Caco-2 (cell line): ENCODE measurements at regions not wholly inside any gene's neighbourhood (a gene's known extent, or its start where the extent isn't known, plus 50 kb on each side); places are given as distances from the start of the nearest gene placed in this dataset.

ENCODE experiments used
- BruUV-seq: library from RNA; stranded (reverse); fragments of 400-500 nt; replicated peaks from 2 replicates; lab custom pipeline; 2021; lab: Mats Ljungman, UMichigan
- CTCF ChIA-PET: fragments of 300-600 bp; sonication (Branson Sonifier 250); formaldehyde crosslinking; loops from one replicate; lab custom pipeline; 2022; ENCODE audit warnings: antibody characterized with exemption; lab: Charles Lee
- POLR2A ChIA-PET: fragments of 300-600 bp; sonication (Branson Sonifier 250); formaldehyde crosslinking; loops from one replicate; lab custom pipeline; 2022; ENCODE audit warnings: antibody characterized with exemption; lab: Charles Lee
- DNase-seq, 2 experiments: peaks; one replicate each; pipeline versions ENCODE4 v3.0.0 to v3.0.0-alpha.2; 2020 to 2022
- H3K27me3 ChIP-seq: replicated peaks from 2 replicates; pipeline ENCODE4 v1.6.0; 2011; ENCODE audit warnings: low read length; ENCODE audit not compliant: control insufficient read depth, insufficient read depth
- H3K36me3 ChIP-seq: 2 replicates; pipeline ENCODE4 v1.5.1; 2011; ENCODE audit warnings: low read length; ENCODE audit not compliant: control insufficient read depth, insufficient read depth
- H3K4me1 ChIP-seq: fragments of 250-450 bp; sonication (Bioruptor Pico); 2 replicates; pipeline ENCODE4 v1.5.1; 2020; ENCODE audit warnings: mild to moderate bottlenecking
- H3K4me3 ChIP-seq: 2 replicates; pipeline ENCODE4 v1.5.1; 2011; ENCODE audit warnings: low read depth, mild to moderate bottlenecking, control low read depth, low read length
- H3K9me3 ChIP-seq: fragments of 250-450 bp; sonication (Bioruptor Pico); 2 replicates; pipeline ENCODE4 v1.5.1; 2020; ENCODE audit warnings: mild to moderate bottlenecking, moderate library complexity
- H3K27ac Mint-ChIP-seq: one replicate; pipeline ENCODE4 v1.8.0; 2022; ENCODE audit warnings: mixed read lengths; ENCODE audit not compliant: unreplicated experiment
- H3K27me3 Mint-ChIP-seq: one replicate; pipeline ENCODE4 v1.8.0; 2022; ENCODE audit warnings: mixed read lengths; ENCODE audit not compliant: insufficient read depth, unreplicated experiment
- H3K36me3 Mint-ChIP-seq: one replicate; pipeline ENCODE4 v1.8.0; 2022; ENCODE audit warnings: mild to moderate bottlenecking, mixed read lengths; ENCODE audit not compliant: insufficient read depth, unreplicated experiment
- H3K4me1 Mint-ChIP-seq: one replicate; pipeline ENCODE4 v1.8.0; 2022; ENCODE audit warnings: low read depth, mixed read lengths; ENCODE audit not compliant: unreplicated experiment
- H3K4me3 Mint-ChIP-seq: one replicate; pipeline ENCODE4 v1.8.0; 2022; ENCODE audit warnings: mild to moderate bottlenecking, moderate library complexity, mixed read lengths; ENCODE audit not compliant: unreplicated experiment
- H3K9me3 Mint-ChIP-seq: one replicate; pipeline ENCODE4 v1.8.0; 2022; ENCODE audit warnings: mixed read lengths; ENCODE audit not compliant: unreplicated experiment
- CTCF ChIP-seq, 2 experiments: fragments of 200-600 bp in 1 of 2; IDR thresholded peaks; 1 replicate in 1 of 2; 2 replicates in 1 of 2; pipeline versions ENCODE4 v1.5.1 to v1.8.0; 2011 to 2022; ENCODE audit warnings: antibody characterized with exemption in 1 of 2, control low read depth in 1 of 2, inconsistent platforms in 1 of 2, low read depth in 1 of 2, low read length in 1 of 2, mild to moderate bottlenecking in 1 of 2, moderate library complexity in 1 of 2; ENCODE audit not compliant: insufficient read depth in 1 of 2, severe bottlenecking in 1 of 2, unreplicated experiment in 1 of 2
- intact Hi-C: fragments of 100-400 bp; cut with micrococcal nuclease; formaldehyde crosslinking; loops from one replicate; pipeline ENCODE4 v1.10.0; 2022; ENCODE audit not compliant: unreplicated experiment

GRCh38 chr6:156123731-156124130 lies 653.4 kb upstream of the ARID1B start:
- no peak overlapping the region for H3K4me3 Mint-ChIP-seq
- no peaks in the 10 kb centered on the region for H3K36me3 Mint-ChIP-seq
- intact Hi-C loops, result no loop called here
- CTCF ChIA-PET, result no interaction called here
- BruUV-seq, result no TSS peak
- Histone ChIP-seq H3K27me3 (no peaks in the 10 kb centered on the region), H3K36me3 (no peaks in the 10 kb centered on the region), H3K4me3 (no peak overlapping the region), H3K4me1 (no peaks in the 10 kb centered on the region), H3K9me3 (no peaks in the 10 kb centered on the region; the same call in 1 of the 2 replicates)
- H3K27me3 Mint-ChIP-seq, result peaks cover 8% of the 10 kb centered on the region
- no peak for DNase-seq
- POLR2A ChIA-PET, result no interaction called here
- no peaks in the 10 kb centered on the region for H3K4me1 Mint-ChIP-seq
- H3K27ac Mint-ChIP-seq, result no peak overlapping the region
- TF ChIP-seq CTCF (IDR thresholded peaks at IDR 0.05; ENCODE audit: insufficient read depth in 1 of 2, low read depth in 1 of 2, low read length in 1 of 2, severe bottlenecking in 1 of 2, unreplicated experiment in 1 of 2), result no peak
- no peaks in the 10 kb centered on the region for H3K9me3 Mint-ChIP-seq

GRCh38 chr6:156121973-156122372 lies 655.2 kb upstream of the ARID1B start:
- BruUV-seq, result no TSS peak
- H3K27ac Mint-ChIP-seq, result no peak overlapping the region
- CTCF ChIA-PET, result no interaction called here
- intact Hi-C loops, result no loop called here
- H3K27me3 Mint-ChIP-seq, result peaks cover 8% of the 10 kb centered on the region
- H3K9me3 Mint-ChIP-seq, result no peaks in the 10 kb centered on the region
- Histone ChIP-seq H3K36me3 (no peaks in the 10 kb centered on the region), H3K27me3 (no peaks in the 10 kb centered on the region), H3K4me1 (no peaks in the 10 kb centered on the region), H3K4me3 (no peak overlapping the region), H3K9me3 (no peaks in the 10 kb centered on the region; the same call in 1 of the 2 replicates)
- POLR2A ChIA-PET, result no interaction called here
- no peaks in the 10 kb centered on the region for H3K4me1 Mint-ChIP-seq
- H3K4me3 Mint-ChIP-seq, result no peak overlapping the region
- no peak for TF ChIP-seq CTCF (IDR thresholded peaks at IDR 0.05; ENCODE audit: insufficient read depth in 1 of 2, low read depth in 1 of 2, low read length in 1 of 2, severe bottlenecking in 1 of 2, unreplicated experiment in 1 of 2)
- no peak for DNase-seq
- H3K36me3 Mint-ChIP-seq, result no peaks in the 10 kb centered on the region

GRCh38 chr6:156114541-156114940 lies 658.9 kb upstream of the NOX3 start:
- no peaks in the 10 kb centered on the region for H3K27me3 ChIP-seq
- BruUV-seq, result no TSS peak
- Mint-ChIP-seq H3K4me3 (no peak overlapping the region), H3K27me3 (no peaks in the 10 kb centered on the region), H3K36me3 (no peaks in the 10 kb centered on the region), H3K4me1 (no peaks in the 10 kb centered on the region), H3K9me3 (no peaks in the 10 kb centered on the region), H3K27ac (no peak overlapping the region)
- H3K36me3 ChIP-seq, result no peaks in the 10 kb centered on the region
- H3K9me3 ChIP-seq, result no peaks in the 10 kb centered on the region; the same call in 1 of the 2 replicates
- no peak for TF ChIP-seq CTCF (IDR thresholded peaks at IDR 0.05; ENCODE audit: insufficient read depth in 1 of 2, low read depth in 1 of 2, low read length in 1 of 2, severe bottlenecking in 1 of 2, unreplicated experiment in 1 of 2)
- DNase-seq, result no peak
- POLR2A ChIA-PET, result no interaction called here
- intact Hi-C loops, result no loop called here
- H3K4me1 ChIP-seq, result no peaks in the 10 kb centered on the region
- CTCF ChIA-PET, result no interaction called here
- no peak overlapping the region for H3K4me3 ChIP-seq
